SK-N-SH (cell line): ENCODE measurements at regions not wholly inside any gene's neighbourhood (a gene's known extent, or its start where the extent isn't known, plus 50 kb on each side); places are given as distances from the start of the nearest gene placed in this dataset.

Source experiments
- EZH2phosphoT487 ChIP-seq: fragments of 200-600 bp; sonication (generic); IDR thresholded peaks from 2 replicates; pipeline ENCODE4 v1.6.1; 2017; ENCODE audit warnings: low read depth, mixed run types, mild to moderate bottlenecking, antibody characterized with exemption, moderate library complexity, borderline replicate concordance
- SMC3 ChIP-seq: IDR thresholded peaks from 2 replicates; pipeline ENCODE4 v1.6.1; 2012; ENCODE audit warnings: low read depth, low read length, improper control_type of control experiment
- TF ChIP-seq, protein P1 (sequence below): fragments of 200-600 bp; sonication (generic); IDR thresholded peaks from 2 replicates; pipeline ENCODE4 v1.6.1; 2017; ENCODE audit warnings: antibody characterized with exemption, mild to moderate bottlenecking, moderate library complexity

DNA sequence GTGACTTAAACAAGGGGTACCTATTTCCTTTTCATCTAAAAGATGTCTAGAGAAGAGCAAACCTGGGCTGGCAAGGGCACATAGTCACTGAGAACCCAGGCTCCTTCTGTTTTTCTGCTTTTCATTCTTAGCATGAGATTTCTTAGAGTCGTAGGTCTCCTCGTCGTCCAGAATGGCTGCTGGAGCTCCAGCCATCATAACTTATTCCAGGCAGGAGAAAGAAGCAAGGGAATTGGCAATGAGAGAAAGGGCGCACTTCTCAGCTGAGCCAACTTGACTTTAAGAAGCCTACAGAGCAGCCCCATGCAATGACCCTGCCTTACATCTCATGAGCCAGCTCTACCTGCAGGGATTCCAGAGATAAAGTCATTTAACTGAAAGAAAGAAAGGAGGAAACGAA is 213.4 kb downstream of the BMP7 start:
- TF ChIP-seq, protein P1, sequence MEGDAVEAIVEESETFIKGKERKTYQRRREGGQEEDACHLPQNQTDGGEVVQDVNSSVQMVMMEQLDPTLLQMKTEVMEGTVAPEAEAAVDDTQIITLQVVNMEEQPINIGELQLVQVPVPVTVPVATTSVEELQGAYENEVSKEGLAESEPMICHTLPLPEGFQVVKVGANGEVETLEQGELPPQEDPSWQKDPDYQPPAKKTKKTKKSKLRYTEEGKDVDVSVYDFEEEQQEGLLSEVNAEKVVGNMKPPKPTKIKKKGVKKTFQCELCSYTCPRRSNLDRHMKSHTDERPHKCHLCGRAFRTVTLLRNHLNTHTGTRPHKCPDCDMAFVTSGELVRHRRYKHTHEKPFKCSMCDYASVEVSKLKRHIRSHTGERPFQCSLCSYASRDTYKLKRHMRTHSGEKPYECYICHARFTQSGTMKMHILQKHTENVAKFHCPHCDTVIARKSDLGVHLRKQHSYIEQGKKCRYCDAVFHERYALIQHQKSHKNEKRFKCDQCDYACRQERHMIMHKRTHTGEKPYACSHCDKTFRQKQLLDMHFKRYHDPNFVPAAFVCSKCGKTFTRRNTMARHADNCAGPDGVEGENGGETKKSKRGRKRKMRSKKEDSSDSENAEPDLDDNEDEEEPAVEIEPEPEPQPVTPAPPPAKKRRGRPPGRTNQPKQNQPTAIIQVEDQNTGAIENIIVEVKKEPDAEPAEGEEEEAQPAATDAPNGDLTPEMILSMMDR: no peak
- no peak for TF ChIP-seq EZH2phosphoT487
- TF ChIP-seq SMC3: no peak
